Activated T-helper 1 cell treated with anti-CD3 and anti-CD28 coated beads, Interleukin-12 subunit alpha, Interleukin-12 subunit beta, Interleukin-2, Interleukin-4 antibody, amounts not matched to agents 30 ng/mL and 10 ng/mL and 1 ng/mL, durations not matched to agents 14 hours and 24 hours and 36 hours (primary cell): ENCODE measurements at regions not wholly inside any gene's neighbourhood (a gene's known extent, or its start where the extent isn't known, plus 50 kb on each side); places are given as distances from the start of the nearest gene placed in this dataset.
"Not testable (repeated sequence)": the region's sequence is repeated elsewhere in the genome, so short reads cannot be mapped to it uniquely, and the experiment has no call there.

Source experiments
- DNase-seq: peaks from one replicate; pipeline ENCODE4 v3.0.0; 2021; ENCODE audit warnings: low spot score
- H3K27ac Mint-ChIP-seq: one replicate; pipeline ENCODE4 v1.8.0; 2021; ENCODE audit warnings: mild to moderate bottlenecking, mixed read lengths
- H3K27me3 Mint-ChIP-seq: one replicate; pipeline ENCODE4 v1.8.0; 2022; ENCODE audit warnings: mild to moderate bottlenecking, moderate library complexity, mixed read lengths; ENCODE audit not compliant: insufficient read depth
- H3K36me3 Mint-ChIP-seq: one replicate; pipeline ENCODE4 v1.8.0; 2021; ENCODE audit warnings: low read depth, mixed read lengths
- H3K4me1 Mint-ChIP-seq: one replicate; pipeline ENCODE4 v1.8.0; 2021; ENCODE audit warnings: low read depth, mixed read lengths
- H3K4me3 Mint-ChIP-seq: one replicate; pipeline ENCODE4 v1.8.0; 2021; ENCODE audit warnings: mild to moderate bottlenecking, moderate library complexity, mixed read lengths
- H3K9me3 Mint-ChIP-seq: one replicate; pipeline ENCODE4 v1.8.0; 2021; ENCODE audit warnings: mixed read lengths
- intact Hi-C: fragments of 100-400 bp; cut with micrococcal nuclease; formaldehyde crosslinking; loops from one replicate; pipeline ENCODE4 v1.15.1; 2024

- H3K4me3 Mint-ChIP-seq, H3K9me3 Mint-ChIP-seq, H3K27me3 Mint-ChIP-seq, DNase-seq, H3K27ac Mint-ChIP-seq, H3K4me1 Mint-ChIP-seq, H3K36me3 Mint-ChIP-seq, intact Hi-C loops: not testable (repeated sequence)
These were observed 268.0 kb downstream of the C16orf95 start for GRCh38 chr16:87049216-87049615.

GRCh38 chr16:87050142-87050541, 267.1 kb downstream of the C16orf95 start:
- H3K27me3 Mint-ChIP-seq, result peaks cover 3% of the 10 kb centered on the region
- intact Hi-C loops, result no loop called here

GRCh38 chr16:87051526-87052320, 265.5 kb downstream of the C16orf95 start:
- intact Hi-C loops, result no loop called here
- Mint-ChIP-seq H3K27ac (no peak overlapping the region), H3K36me3 (no peaks in the 10 kb centered on the region), H3K4me1 (no peaks in the 10 kb centered on the region), H3K9me3 (no peaks in the 10 kb centered on the region), H3K4me3 (no peak overlapping the region), H3K27me3 (peaks cover 3% of the 10 kb centered on the region)
- DNase-seq, result no peak

More at GRCh38 chr16:87050142-87050541, 267.1 kb downstream of the C16orf95 start:
- Mint-ChIP-seq H3K4me3 (no peak overlapping the region), H3K27ac (no peak overlapping the region), H3K4me1 (no peaks in the 10 kb centered on the region), H3K9me3 (no peaks in the 10 kb centered on the region), H3K36me3 (no peaks in the 10 kb centered on the region)
- DNase-seq, result no peak

GRCh38 chr16:87052506-87052905, 264.7 kb downstream of the C16orf95 start:
- Mint-ChIP-seq H3K4me1 (no peaks in the 10 kb centered on the region), H3K9me3 (no peaks in the 10 kb centered on the region)
- DNase-seq, result no peak

GRCh38 chr16:87053016-87053982, 263.9 kb downstream of the C16orf95 start:
- Mint-ChIP-seq H3K4me1 (no peaks in the 10 kb centered on the region), H3K27ac (no peak overlapping the region), H3K9me3 (no peaks in the 10 kb centered on the region), H3K27me3 (peaks cover 3% of the 10 kb centered on the region), H3K36me3 (no peaks in the 10 kb centered on the region), H3K4me3 (no peak overlapping the region)
- no peak for DNase-seq
- intact Hi-C loops, result no loop called here

More at GRCh38 chr16:87052506-87052905, 264.7 kb downstream of the C16orf95 start:
- intact Hi-C loops, result no loop called here
- Mint-ChIP-seq H3K27me3 (peaks cover 3% of the 10 kb centered on the region), H3K27ac (no peak overlapping the region), H3K4me3 (no peak overlapping the region), H3K36me3 (no peaks in the 10 kb centered on the region)

- H3K9me3 Mint-ChIP-seq, result no peaks in the 10 kb centered on the region
- intact Hi-C loops, result no loop called here
- H3K36me3 Mint-ChIP-seq, result no peaks in the 10 kb centered on the region
- no peak overlapping the region for H3K4me3 Mint-ChIP-seq
- H3K4me1 Mint-ChIP-seq, result no peaks in the 10 kb centered on the region
- no peak overlapping the region for H3K27ac Mint-ChIP-seq
- peaks cover 3% of the 10 kb centered on the region for H3K27me3 Mint-ChIP-seq
- no peak for DNase-seq
These were observed 263.0 kb downstream of the C16orf95 start for GRCh38 chr16:87054154-87054553.

GRCh38 chr16:87054856-87055255, 262.3 kb downstream of the C16orf95 start:
- H3K4me1 Mint-ChIP-seq, result no peaks in the 10 kb centered on the region
- intact Hi-C loops, result no loop called here
- peaks cover 3% of the 10 kb centered on the region for H3K27me3 Mint-ChIP-seq
- no peaks in the 10 kb centered on the region for H3K36me3 Mint-ChIP-seq
- no peak for DNase-seq
- H3K4me3 Mint-ChIP-seq, result no peak overlapping the region
- H3K27ac Mint-ChIP-seq, result no peak overlapping the region
- H3K9me3 Mint-ChIP-seq, result no peaks in the 10 kb centered on the region

- no peak for DNase-seq
- intact Hi-C loops, result no loop called here
- Mint-ChIP-seq H3K27me3 (peaks cover 7% of the 10 kb centered on the region), H3K36me3 (no peaks in the 10 kb centered on the region), H3K27ac (no peak overlapping the region), H3K4me1 (no peaks in the 10 kb centered on the region), H3K9me3 (no peaks in the 10 kb centered on the region), H3K4me3 (no peak overlapping the region)
These were observed 261.1 kb downstream of the C16orf95 start for GRCh38 chr16:87056083-87056482.

- Mint-ChIP-seq H3K27ac (no peak overlapping the region), H3K27me3 (peaks cover 11% of the 10 kb centered on the region), H3K4me1 (no peaks in the 10 kb centered on the region), H3K4me3 (no peak overlapping the region), H3K36me3 (no peaks in the 10 kb centered on the region), H3K9me3 (no peaks in the 10 kb centered on the region)
- intact Hi-C loops, result no loop called here
- no peak for DNase-seq
These were observed 260.6 kb downstream of the C16orf95 start for GRCh38 chr16:87056551-87056950.

GRCh38 chr16:87057211-87057881, 259.8 kb downstream of the C16orf95 start:
- Mint-ChIP-seq H3K36me3 (no peaks in the 10 kb centered on the region), H3K27ac (no peak overlapping the region), H3K27me3 (peaks cover 14% of the 10 kb centered on the region), H3K9me3 (no peaks in the 10 kb centered on the region), H3K4me1 (no peaks in the 10 kb centered on the region), H3K4me3 (no peak overlapping the region)
- intact Hi-C loops, result no loop called here
- DNase-seq, result no peak

GRCh38 chr16:87057951-87058560, 259.1 kb downstream of the C16orf95 start:
- Mint-ChIP-seq H3K27me3 (peaks cover 16% of the 10 kb centered on the region), H3K4me1 (no peaks in the 10 kb centered on the region), H3K27ac (no peak overlapping the region), H3K9me3 (no peaks in the 10 kb centered on the region), H3K4me3 (no peak overlapping the region), H3K36me3 (no peaks in the 10 kb centered on the region)
- intact Hi-C loops, result no loop called here
- DNase-seq, result no peak

- Mint-ChIP-seq H3K4me3 (no peak overlapping the region), H3K4me1 (no peaks in the 10 kb centered on the region), H3K9me3 (no peaks in the 10 kb centered on the region), H3K27ac (no peak overlapping the region), H3K36me3 (no peaks in the 10 kb centered on the region), H3K27me3 (peaks cover 17% of the 10 kb centered on the region)
- intact Hi-C loops, result no loop called here
- DNase-seq, result no peak
These were observed 258.4 kb downstream of the C16orf95 start for GRCh38 chr16:87058728-87059250.
